ENCODE measurements at regions not wholly inside any gene's neighbourhood (a gene's known extent, or its start where the extent isn't known, plus 50 kb on each side); places are given as distances from the start of the nearest gene placed in this dataset.
"Not testable (repeated sequence)": the region's sequence is repeated elsewhere in the genome, so short reads cannot be mapped to it uniquely, and the experiment has no call there.

- peak; percentile 4 for DNase-seq (ENCODE audit: low read depth)
- H3K27me3 ChIP-seq (ENCODE audit: control insufficient read depth, insufficient read depth, low read length): no peaks in the 10 kb centered on the region
- H3K4me3 ChIP-seq (ENCODE audit: low read depth, low read length): no peak overlapping the region
- no peaks in the 10 kb centered on the region for H3K36me3 ChIP-seq (ENCODE audit: control insufficient read depth, insufficient read depth, low read length)
- TF ChIP-seq, protein P1, sequence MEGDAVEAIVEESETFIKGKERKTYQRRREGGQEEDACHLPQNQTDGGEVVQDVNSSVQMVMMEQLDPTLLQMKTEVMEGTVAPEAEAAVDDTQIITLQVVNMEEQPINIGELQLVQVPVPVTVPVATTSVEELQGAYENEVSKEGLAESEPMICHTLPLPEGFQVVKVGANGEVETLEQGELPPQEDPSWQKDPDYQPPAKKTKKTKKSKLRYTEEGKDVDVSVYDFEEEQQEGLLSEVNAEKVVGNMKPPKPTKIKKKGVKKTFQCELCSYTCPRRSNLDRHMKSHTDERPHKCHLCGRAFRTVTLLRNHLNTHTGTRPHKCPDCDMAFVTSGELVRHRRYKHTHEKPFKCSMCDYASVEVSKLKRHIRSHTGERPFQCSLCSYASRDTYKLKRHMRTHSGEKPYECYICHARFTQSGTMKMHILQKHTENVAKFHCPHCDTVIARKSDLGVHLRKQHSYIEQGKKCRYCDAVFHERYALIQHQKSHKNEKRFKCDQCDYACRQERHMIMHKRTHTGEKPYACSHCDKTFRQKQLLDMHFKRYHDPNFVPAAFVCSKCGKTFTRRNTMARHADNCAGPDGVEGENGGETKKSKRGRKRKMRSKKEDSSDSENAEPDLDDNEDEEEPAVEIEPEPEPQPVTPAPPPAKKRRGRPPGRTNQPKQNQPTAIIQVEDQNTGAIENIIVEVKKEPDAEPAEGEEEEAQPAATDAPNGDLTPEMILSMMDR (IDR thresholded peaks at IDR 0.05; ENCODE audit: insufficient read depth, low read length, poor library complexity, severe bottlenecking): no peak
These were observed 229.3 kb upstream of the LHX5 start for GRCh38 chr12:113700943-113701342.

- H3K36me3 ChIP-seq (ENCODE audit: control insufficient read depth, insufficient read depth, low read length); DNase-seq (ENCODE audit: low read depth); H3K27me3 ChIP-seq (ENCODE audit: control insufficient read depth, insufficient read depth, low read length); H3K4me3 ChIP-seq (ENCODE audit: low read depth, low read length): not testable (repeated sequence)
These were observed 228.3 kb upstream of the LHX5 start for GRCh38 chr12:113699984-113700383.

DNA sequence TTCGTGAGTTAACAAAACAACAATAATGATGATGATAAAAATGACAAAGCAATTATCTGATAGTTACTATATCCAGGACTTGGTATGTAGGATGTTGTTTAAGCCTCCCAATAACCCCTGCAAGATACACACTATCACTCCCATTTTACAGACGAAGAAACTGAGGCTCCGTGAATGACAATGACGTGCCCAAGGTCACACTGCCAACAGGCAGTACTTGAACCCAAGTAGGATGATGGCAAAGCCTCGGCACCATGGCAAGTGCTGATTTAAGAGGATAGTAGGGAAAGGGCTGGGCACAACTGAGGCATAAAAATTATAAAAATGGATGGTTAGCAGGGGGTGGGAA, 226.8 kb upstream of the LHX5 start:
- Histone ChIP-seq H3K4me3 (ENCODE audit: low read depth, low read length) (no peak overlapping the region), H3K27me3 (ENCODE audit: control insufficient read depth, insufficient read depth, low read length) (no peaks in the 10 kb centered on the region), H3K36me3 (ENCODE audit: control insufficient read depth, insufficient read depth, low read length) (no peaks in the 10 kb centered on the region)
- DNase-seq (ENCODE audit: low read depth): no peak
- TF ChIP-seq, protein P1 (IDR thresholded peaks at IDR 0.05; ENCODE audit: insufficient read depth, low read length, poor library complexity, severe bottlenecking): no peak

DNA sequence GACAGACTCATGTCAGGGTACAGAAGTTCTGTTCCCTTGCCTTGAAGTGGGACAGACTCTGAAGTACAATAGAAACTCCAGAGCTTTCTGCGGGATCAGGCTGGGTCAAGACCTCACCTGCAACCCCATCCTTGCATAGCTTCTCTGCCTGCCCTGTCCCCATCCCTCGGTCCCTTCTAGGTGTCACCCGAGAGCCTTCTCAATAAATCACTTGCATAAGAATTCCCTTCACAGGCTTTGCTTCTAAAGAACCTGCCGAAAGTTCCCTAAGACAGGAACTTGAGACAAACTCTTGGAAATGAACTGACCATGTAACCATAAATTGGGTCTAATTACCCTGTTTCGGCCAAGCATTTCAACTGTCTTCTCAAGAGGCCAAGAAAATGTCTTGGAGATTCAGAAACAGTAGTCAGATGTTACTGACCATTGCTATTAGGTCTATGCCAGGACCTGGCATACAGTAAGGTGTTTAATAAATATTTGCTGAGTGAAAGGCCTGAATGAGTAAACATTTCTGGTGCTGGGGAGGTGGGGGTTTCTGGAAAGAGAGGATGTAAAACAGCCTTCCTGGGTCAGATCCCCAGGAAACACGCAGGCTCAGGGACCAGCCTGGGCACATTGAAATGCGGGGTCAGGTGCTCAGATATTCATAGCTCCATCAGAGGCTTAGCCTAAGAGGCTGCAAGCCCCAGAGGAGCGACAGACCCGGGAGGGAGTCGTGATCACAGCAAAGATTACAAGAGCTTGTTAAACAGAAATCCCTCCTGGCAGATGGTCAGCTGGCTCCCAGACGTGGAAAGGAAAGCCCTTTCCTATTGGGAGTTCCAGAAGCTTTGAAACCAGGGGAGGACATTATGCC, 226.2 kb upstream of the LHX5 start:
- no peak for DNase-seq (ENCODE audit: low read depth)

GRCh38 chr12:113697104-113697503, 225.4 kb upstream of the LHX5 start:
- TF ChIP-seq, protein P1 (IDR thresholded peaks at IDR 0.05; ENCODE audit: insufficient read depth, low read length, poor library complexity, severe bottlenecking): no peak

More for the DNA sequence above, 226.2 kb upstream of the LHX5 start:
- H3K4me3 ChIP-seq (ENCODE audit: low read depth, low read length): no peak overlapping the region
- TF ChIP-seq, protein P1 (IDR thresholded peaks at IDR 0.05; ENCODE audit: insufficient read depth, low read length, poor library complexity, severe bottlenecking): no peak
- no peaks in the 10 kb centered on the region for H3K27me3 ChIP-seq (ENCODE audit: control insufficient read depth, insufficient read depth, low read length)
- no peaks in the 10 kb centered on the region for H3K36me3 ChIP-seq (ENCODE audit: control insufficient read depth, insufficient read depth, low read length)

DNA sequence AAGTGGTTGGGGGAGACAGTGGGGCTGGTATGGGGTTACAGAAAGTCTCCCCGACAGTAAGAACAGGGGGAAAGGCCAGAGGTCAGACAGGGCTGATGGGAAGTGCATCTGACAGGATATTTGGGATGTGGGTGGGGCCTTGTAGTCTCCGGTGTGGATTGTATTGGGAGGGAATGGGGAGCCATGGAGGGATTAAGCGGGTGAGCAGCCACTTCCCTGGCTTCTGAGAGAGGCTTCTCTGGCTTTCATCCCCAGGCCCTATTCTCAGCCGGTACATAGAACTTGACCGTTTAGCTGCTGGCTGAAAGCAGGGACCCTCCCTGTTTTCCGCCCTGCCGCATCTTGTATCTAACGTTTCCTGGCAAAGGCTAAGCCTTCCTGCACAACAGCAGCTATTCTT, 222.0 kb upstream of the LHX5 start:
- TF ChIP-seq, protein P1 (IDR thresholded peaks at IDR 0.05; ENCODE audit: insufficient read depth, low read length, poor library complexity, severe bottlenecking): no peak
- no peaks in the 10 kb centered on the region for H3K36me3 ChIP-seq (ENCODE audit: control insufficient read depth, insufficient read depth, low read length)

More at GRCh38 chr12:113697104-113697503, 225.4 kb upstream of the LHX5 start:
- Histone ChIP-seq H3K36me3 (ENCODE audit: control insufficient read depth, insufficient read depth, low read length) (no peaks in the 10 kb centered on the region), H3K4me3 (ENCODE audit: low read depth, low read length) (no peak overlapping the region), H3K27me3 (ENCODE audit: control insufficient read depth, insufficient read depth, low read length) (no peaks in the 10 kb centered on the region)
- DNase-seq (ENCODE audit: low read depth): no peak

More for the DNA sequence above, 222.0 kb upstream of the LHX5 start:
- Histone ChIP-seq H3K27me3 (ENCODE audit: control insufficient read depth, insufficient read depth, low read length) (no peaks in the 10 kb centered on the region), H3K4me3 (ENCODE audit: low read depth, low read length) (no peak overlapping the region)
- DNase-seq (ENCODE audit: low read depth): no peak

Measured in kidney epithelial cell (primary cell).